ENCODE measurements at regions not wholly inside any gene's neighbourhood (a gene's known extent, or its start where the extent isn't known, plus 50 kb on each side); places are given as distances from the start of the nearest gene placed in this dataset.

DNA sequence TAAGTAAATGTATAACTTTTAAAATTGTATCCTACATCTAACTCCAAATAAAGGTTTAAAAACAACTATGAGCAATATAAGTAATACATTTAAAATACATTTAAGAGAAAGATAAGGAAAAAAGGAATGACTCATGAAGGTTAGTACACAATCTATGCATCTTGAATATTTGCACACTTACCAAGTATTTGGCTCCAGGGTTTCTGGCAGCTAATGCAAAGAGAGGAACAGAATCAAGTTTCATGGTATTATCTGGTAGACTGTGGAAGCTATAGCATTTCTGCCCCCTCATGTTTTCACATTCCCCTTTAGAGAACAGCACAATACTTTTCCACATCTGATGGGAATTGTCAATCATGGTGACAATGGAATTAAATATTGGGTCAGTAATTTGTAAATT lies 132.1 kb downstream of the COX7C start:
- no peak overlapping the region for H3K27ac Mint-ChIP-seq
- no peak for DNase-seq
- H3K4me1 Mint-ChIP-seq, result no peaks in the 10 kb centered on the region
- no peaks in the 10 kb centered on the region for H3K27me3 Mint-ChIP-seq
- H3K9me3 Mint-ChIP-seq, result no peaks in the 10 kb centered on the region
- H3K4me3 Mint-ChIP-seq, result no peak overlapping the region
- no peak for ATAC-seq
- no peaks in the 10 kb centered on the region for H3K36me3 Mint-ChIP-seq (ENCODE audit: low read depth)

DNA sequence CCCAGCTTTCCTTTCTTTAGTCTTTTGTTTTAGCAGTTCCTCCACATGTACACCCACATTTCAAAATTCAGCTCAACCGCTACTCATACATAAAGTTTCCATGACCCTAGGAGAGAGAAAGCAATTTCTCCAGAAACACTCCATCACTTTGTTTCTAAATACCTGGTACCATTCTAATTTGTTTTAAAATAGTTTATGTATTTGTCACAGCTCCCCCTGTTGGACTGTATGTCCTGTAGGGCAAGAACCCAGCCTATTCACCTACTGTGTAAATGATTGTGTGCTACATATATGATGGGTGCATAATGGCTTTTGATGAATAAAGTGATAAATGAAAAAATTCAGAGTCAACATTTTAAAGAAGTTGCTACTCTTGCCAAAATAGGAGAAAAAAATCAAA lies 139.1 kb downstream of the COX7C start:
- ATAC-seq (no peak), DNase-seq (no peak)
- peaks cover 9% of the 10 kb centered on the region for H3K9me3 Mint-ChIP-seq
- no peak overlapping the region for H3K4me3 Mint-ChIP-seq
- no peaks in the 10 kb centered on the region for H3K4me1 Mint-ChIP-seq
- H3K27me3 Mint-ChIP-seq, result no peaks in the 10 kb centered on the region
- H3K27ac Mint-ChIP-seq, result no peak overlapping the region
- no peaks in the 10 kb centered on the region for H3K36me3 Mint-ChIP-seq (ENCODE audit: low read depth)

DNA sequence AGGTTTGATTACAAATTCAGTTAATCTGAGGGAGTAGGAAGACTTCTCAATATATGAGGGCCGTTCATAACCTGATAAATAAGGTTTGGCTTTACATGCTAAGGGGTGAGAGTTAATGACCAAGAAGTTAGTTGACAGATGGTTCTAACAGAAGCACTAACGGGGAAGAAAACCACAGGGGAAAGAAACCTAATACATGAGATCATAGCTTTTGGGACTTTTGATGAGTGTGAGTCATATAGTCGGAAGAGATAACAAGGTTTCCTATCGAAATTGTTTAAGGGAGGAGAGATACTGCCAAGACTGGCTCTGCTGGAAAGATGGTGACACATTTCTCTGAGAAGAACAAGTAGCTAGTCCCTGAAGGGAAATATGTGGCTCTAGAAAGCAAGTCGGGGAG lies 140.1 kb downstream of the COX7C start:
- ATAC-seq (no peak), DNase-seq (no peak)
- H3K27me3 Mint-ChIP-seq, result no peaks in the 10 kb centered on the region
- H3K9me3 Mint-ChIP-seq, result peaks cover 9% of the 10 kb centered on the region
- no peaks in the 10 kb centered on the region for H3K4me1 Mint-ChIP-seq
- no peaks in the 10 kb centered on the region for H3K36me3 Mint-ChIP-seq (ENCODE audit: low read depth)
- no peak overlapping the region for H3K4me3 Mint-ChIP-seq
- H3K27ac Mint-ChIP-seq, result no peak overlapping the region

DNA sequence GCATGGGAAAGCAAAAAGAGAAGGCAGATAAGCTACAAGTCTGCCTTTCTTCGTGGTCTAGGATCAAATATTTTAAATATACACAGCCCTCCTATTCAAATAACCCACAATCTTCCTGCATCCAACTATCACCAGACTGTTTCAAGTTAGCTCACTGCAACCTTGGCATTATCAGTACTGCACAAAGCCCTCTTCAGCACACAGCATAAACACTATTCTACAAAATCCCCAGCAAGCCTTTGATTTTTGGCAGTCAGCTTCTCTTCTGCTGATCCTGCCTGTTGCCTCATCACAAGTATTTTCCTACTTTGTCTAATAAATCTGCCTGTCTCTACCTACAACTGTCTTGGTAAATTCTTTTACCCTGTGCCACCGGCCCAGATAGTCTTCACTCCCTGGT lies 142.9 kb downstream of the COX7C start:
- no peak overlapping the region for H3K4me3 Mint-ChIP-seq
- H3K4me1 Mint-ChIP-seq, result no peaks in the 10 kb centered on the region
- no peaks in the 10 kb centered on the region for H3K36me3 Mint-ChIP-seq (ENCODE audit: low read depth)
- ATAC-seq (no peak), DNase-seq (no peak)
- H3K27ac Mint-ChIP-seq, result no peak overlapping the region
- no peaks in the 10 kb centered on the region for H3K27me3 Mint-ChIP-seq
- H3K9me3 Mint-ChIP-seq, result peaks cover 8% of the 10 kb centered on the region

DNA sequence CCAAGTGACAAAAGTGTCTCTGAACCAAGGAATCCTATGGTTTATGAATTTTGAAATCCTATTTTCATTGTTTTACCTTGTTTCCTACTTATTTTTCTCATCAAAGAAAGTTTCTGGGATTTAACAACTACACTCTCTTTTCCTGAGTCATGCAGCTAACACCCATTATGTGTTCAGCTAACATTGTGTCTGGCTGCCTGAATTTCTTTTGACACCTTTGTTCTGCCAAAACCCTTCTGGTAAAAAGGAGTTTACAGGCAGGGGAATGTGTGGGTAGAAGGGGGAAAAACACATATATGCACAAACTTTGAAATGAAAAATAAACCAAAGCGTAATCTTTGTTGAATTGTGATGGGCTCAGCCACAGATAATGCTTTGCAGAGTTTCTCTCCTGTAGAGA lies 146.2 kb downstream of the COX7C start:
- Mint-ChIP-seq H3K36me3 (ENCODE audit: low read depth) (no peaks in the 10 kb centered on the region), H3K4me1 (no peaks in the 10 kb centered on the region), H3K4me3 (no peak overlapping the region)

DNA sequence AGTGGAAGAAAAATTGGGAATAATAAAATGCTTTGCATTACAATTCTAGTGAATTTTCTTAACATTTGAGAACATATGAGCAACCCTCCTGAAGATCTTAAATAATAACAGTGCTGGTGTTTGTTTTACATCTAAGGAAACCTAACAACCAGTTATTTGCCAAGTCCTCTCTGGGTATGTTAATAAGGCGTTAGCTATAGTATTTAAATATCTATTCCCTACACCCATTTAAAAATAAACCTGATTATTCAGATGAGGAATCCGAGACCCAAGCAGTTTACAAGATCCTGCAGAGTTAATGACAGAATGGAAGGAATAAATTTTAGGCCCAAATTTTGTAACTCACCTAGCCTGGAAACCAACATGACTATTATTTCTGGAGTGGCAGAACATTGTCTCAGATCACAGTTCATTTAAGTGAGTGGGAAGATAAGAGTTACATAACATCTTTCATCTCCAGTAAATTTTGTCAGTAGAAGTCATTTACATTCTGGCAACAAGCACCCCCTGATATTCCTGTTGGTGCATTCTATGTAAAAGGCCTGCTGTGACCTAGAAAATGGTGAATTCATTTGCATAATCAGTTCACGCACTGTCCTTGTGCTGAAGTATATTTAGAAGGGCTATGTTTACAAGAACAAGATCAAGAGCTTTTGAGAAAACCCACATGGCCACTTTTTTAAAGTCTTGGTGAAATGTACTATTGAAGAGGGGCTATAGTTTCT lies 148.2 kb downstream of the COX7C start:
- H3K9me3 Mint-ChIP-seq, result no peaks in the 10 kb centered on the region
- no peak overlapping the region for H3K4me3 Mint-ChIP-seq
- no peak for DNase-seq
- no peaks in the 10 kb centered on the region for H3K27me3 Mint-ChIP-seq
- ATAC-seq, result no peak
- H3K36me3 Mint-ChIP-seq (ENCODE audit: low read depth), result no peaks in the 10 kb centered on the region
- no peaks in the 10 kb centered on the region for H3K4me1 Mint-ChIP-seq
- no peak overlapping the region for H3K27ac Mint-ChIP-seq

More for the DNA sequence above, 146.2 kb downstream of the COX7C start:
- DNase-seq (no peak), ATAC-seq (no peak)
- H3K27ac Mint-ChIP-seq, result no peak overlapping the region
- no peaks in the 10 kb centered on the region for H3K27me3 Mint-ChIP-seq
- no peaks in the 10 kb centered on the region for H3K9me3 Mint-ChIP-seq

DNA sequence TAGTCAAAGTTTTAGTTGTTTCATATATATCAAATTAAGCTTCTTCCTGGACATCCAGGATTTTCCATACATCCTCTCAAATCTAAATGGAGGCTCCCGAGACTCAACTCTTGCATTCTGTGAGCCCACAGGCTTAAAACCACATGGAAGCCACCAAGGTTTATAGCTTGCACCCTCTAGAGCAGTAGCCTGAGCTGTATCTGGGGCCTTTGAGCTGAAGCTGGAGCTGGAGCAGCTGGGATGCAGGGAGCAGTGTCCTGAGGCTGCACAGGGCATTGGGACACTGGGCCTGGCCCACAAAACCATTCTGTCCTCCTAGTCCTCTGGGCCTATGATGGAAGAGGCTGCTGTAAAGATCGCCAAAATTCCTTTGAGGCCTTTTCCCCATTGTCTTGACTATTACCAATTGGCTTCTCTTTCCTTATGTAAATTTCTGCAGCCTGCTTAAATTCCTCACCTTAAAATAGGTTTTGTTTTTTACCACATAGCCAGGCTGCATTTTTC lies 151.0 kb downstream of the COX7C start:
- Mint-ChIP-seq H3K36me3 (ENCODE audit: low read depth) (no peaks in the 10 kb centered on the region), H3K4me1 (no peaks in the 10 kb centered on the region), H3K27me3 (no peaks in the 10 kb centered on the region), H3K9me3 (no peaks in the 10 kb centered on the region), H3K4me3 (no peak overlapping the region), H3K27ac (no peak overlapping the region)
- DNase-seq (no peak), ATAC-seq (no peak)

DNA sequence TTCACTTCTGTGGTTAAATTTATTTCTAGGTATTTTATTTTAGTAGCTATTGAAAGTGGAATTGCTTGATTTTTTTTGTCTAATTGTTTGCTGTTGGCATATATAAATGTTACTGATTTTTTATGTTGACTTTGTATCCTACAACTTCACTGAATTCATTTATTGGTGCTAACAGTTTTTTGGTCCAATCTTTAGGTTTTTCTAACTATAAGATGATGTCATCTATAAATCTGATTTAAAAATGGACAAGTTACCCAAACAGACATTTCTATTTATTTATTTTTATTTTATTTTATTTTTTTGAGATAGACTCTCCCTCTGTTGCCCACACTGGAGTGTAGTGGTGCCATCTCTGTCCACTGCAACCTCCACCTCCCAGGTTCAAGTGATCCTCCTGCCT lies 162.3 kb downstream of the COX7C start:
- ATAC-seq (no peak), DNase-seq (no peak)
- Mint-ChIP-seq H3K36me3 (ENCODE audit: low read depth) (no peaks in the 10 kb centered on the region), H3K4me3 (no peak overlapping the region), H3K27ac (no peak overlapping the region), H3K27me3 (no peaks in the 10 kb centered on the region), H3K4me1 (no peaks in the 10 kb centered on the region), H3K9me3 (peaks cover 4% of the 10 kb centered on the region)

DNA sequence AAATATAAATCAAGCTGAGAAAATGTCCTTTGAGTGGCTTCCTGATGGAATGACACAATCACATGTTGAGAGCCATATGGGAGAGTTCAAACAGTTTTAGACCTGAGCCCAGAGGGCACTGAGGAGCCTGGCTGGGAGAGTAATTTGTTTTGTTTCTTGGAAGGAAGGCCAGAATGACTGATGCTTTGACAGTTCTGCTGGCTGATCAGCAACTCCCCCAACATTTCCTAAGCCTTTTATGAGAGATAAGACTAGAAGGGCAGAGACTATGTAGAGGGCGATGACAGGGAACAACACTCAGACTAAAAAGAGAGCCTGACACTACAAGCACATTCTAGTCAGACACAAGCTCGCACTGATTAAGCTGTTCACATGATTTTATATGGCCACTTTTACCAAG lies 169.2 kb downstream of the COX7C start:
- DNase-seq (no peak), ATAC-seq (no peak)
- Mint-ChIP-seq H3K36me3 (ENCODE audit: low read depth) (no peaks in the 10 kb centered on the region), H3K9me3 (no peaks in the 10 kb centered on the region), H3K4me1 (no peaks in the 10 kb centered on the region), H3K4me3 (no peak overlapping the region), H3K27me3 (peaks cover 2% of the 10 kb centered on the region), H3K27ac (no peak overlapping the region)

DNA sequence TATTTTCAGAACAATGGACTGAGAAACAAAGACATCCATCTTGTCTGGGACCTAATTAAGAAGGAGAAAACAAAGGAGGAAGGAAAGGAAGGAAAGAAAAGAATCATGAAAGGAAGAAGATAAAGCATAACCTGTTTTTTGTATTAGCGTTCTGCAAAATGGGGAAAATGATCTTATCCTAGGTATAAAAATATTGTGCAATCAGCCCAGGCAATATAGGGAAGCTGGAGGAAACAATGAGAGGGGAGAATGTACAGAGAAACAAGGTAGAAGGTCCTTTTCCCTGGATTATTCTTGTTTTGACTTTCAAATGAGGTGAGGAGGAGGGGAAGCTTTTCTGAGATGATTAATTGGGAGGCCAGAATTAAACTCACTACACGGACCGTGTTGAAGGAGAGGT lies 177.9 kb downstream of the COX7C start:
- Mint-ChIP-seq H3K4me1 (no peaks in the 10 kb centered on the region), H3K9me3 (no peaks in the 10 kb centered on the region), H3K27me3 (peaks cover 3% of the 10 kb centered on the region), H3K36me3 (ENCODE audit: low read depth) (no peaks in the 10 kb centered on the region), H3K4me3 (no peak overlapping the region), H3K27ac (no peak overlapping the region)
- DNase-seq, result no peak
- ATAC-seq, result no peak

DNA sequence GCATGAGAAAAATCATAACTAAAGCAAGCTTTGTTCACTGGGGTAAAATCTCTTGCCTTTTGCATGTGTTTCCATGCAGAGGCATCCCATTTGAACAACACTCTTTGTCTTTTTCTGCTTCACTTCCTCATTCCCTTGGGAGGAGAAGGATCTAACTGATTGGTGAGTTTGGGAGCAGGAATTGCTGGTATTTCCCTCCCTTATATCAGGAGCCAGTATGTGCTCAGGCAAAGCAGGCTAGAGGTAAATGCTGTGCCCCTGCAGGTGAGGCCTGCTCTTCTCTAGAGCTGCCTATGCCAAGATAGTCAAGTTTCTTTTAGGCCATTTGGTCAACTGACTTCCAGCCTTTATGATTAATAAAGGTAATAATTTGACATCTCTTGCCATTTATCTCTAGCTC lies 179.9 kb downstream of the COX7C start:
- H3K4me1 Mint-ChIP-seq, result no peaks in the 10 kb centered on the region
- H3K9me3 Mint-ChIP-seq, result no peaks in the 10 kb centered on the region
- no peak overlapping the region for H3K4me3 Mint-ChIP-seq
- H3K36me3 Mint-ChIP-seq (ENCODE audit: low read depth), result no peaks in the 10 kb centered on the region
- H3K27me3 Mint-ChIP-seq, result peaks cover 3% of the 10 kb centered on the region
- DNase-seq, result no peak
- H3K27ac Mint-ChIP-seq, result no peak overlapping the region
- no peak for ATAC-seq

DNA sequence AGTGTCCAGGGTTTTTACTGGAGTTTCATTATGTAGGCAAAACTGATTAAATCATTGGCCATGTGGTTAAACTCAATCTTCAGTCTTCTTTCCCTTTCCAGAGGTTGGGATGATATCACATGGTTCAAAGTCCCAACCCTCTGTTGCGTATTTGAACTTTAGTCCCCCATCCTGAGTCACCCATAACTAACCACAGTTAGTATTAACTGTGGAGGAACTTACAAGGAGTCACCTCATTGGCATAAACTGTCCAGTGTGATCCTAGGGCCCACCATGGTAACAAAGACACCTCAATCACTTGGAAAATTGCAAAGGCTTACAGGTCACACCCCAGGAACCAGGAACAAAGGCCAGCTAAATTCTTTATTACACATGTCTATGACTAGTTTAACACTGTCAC lies 188.5 kb downstream of the COX7C start:
- Mint-ChIP-seq H3K9me3 (peaks cover 4% of the 10 kb centered on the region), H3K27me3 (peaks cover 3% of the 10 kb centered on the region), H3K36me3 (ENCODE audit: low read depth) (no peaks in the 10 kb centered on the region), H3K4me3 (no peak overlapping the region), H3K4me1 (no peaks in the 10 kb centered on the region), H3K27ac (no peak overlapping the region)
- no peak for DNase-seq
- no peak for ATAC-seq

DNA sequence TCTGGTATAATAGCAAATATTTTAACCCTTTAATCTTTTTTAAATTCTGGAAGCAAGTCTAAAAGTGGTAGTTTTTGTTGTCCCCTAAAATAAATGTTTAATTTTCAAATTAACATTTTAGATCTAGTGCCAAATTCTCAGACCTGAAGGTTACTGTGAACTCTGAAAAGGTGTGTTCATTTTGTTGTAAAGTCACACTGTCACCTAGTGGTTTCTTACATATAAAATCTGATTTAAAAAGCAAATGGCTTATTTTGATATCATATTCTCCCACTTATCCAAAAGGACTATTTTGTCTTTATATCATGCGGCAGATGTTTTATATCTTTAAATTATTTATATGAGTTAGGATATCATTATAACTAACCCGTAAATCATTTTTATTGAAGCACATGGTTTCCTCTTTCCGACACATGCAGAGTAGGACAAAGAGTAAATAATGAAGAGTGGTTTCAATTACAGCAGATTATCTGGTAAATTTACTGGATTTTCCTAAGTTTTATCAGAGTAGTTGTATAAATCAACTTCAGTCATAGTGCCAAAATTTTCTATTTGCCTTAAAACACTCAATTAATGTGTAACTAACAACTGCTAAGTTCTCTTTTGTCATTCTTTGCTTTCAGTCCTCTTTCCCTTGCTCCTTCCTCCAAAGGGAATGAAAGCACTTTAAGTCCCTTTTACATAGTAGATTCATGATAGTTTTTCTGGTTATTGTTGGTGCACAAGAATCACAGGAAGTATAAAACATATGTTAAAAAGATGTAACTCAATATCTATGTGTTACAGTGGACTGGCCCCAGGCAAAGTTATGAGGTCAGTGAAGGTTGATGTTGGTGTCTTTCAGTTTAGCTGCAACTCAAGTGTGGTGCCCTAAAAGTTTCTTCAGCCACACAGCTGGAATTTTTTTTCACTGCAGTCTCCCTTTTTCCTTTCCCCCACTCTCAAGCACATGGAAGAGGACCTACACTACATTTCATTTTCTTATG lies 189.6 kb downstream of the COX7C start:
- H3K27ac Mint-ChIP-seq, result no peak overlapping the region
- no peak for DNase-seq
- H3K4me3 Mint-ChIP-seq, result no peak overlapping the region
- ATAC-seq, result no peak
- H3K9me3 Mint-ChIP-seq, result peaks cover 4% of the 10 kb centered on the region
- H3K4me1 Mint-ChIP-seq, result no peaks in the 10 kb centered on the region
- H3K36me3 Mint-ChIP-seq (ENCODE audit: low read depth), result no peaks in the 10 kb centered on the region
- H3K27me3 Mint-ChIP-seq, result peaks cover 3% of the 10 kb centered on the region

DNA sequence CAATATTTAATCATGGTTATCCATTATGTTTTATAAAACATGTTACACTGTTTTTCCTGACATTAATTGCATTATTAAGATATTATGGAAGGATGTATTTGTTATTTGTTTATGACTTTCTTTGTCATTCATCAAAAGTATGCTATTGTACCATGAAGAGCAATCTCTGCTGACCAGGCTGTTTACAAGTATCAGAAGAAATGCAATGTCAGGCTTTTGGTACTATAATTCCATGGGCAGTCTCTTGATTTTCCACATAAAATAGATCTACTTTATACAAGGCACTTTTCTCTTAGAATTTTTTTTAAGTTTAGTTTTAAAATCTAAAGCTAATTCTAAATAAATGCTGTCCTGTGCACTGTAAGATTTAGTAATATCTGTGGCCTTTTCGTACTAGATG lies 196.6 kb downstream of the COX7C start:
- ATAC-seq (no peak), DNase-seq (no peak)
- Mint-ChIP-seq H3K4me3 (no peak overlapping the region), H3K27ac (no peak overlapping the region), H3K4me1 (no peaks in the 10 kb centered on the region), H3K36me3 (ENCODE audit: low read depth) (no peaks in the 10 kb centered on the region), H3K9me3 (no peaks in the 10 kb centered on the region), H3K27me3 (no peaks in the 10 kb centered on the region)

DNA sequence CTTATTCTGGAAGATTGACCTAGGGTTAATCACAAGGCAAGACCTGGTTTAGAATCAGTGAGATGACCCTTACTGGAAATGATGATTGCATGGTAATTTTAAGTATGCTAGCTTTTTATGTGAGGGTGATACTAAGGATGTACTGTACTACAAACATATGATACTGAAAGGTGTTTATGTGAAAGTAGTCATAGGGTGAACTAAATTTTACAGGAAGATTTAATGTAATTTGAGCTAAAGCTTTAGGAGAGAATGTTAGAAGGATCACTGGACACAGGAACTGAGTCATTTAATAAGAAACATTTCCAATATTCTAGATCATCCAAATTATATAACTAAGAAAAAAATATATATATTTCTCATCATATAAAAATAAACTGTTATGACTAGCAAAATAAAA lies 197.2 kb downstream of the COX7C start:
- Mint-ChIP-seq H3K27me3 (no peaks in the 10 kb centered on the region), H3K4me1 (no peaks in the 10 kb centered on the region), H3K9me3 (no peaks in the 10 kb centered on the region), H3K36me3 (ENCODE audit: low read depth) (no peaks in the 10 kb centered on the region), H3K27ac (no peak overlapping the region), H3K4me3 (no peak overlapping the region)
- ATAC-seq (no peak), DNase-seq (no peak)
